ENCODE measurements at regions not wholly inside any gene's neighbourhood (a gene's known extent, or its start where the extent isn't known, plus 50 kb on each side); places are given as distances from the start of the nearest gene placed in this dataset.

DNA sequence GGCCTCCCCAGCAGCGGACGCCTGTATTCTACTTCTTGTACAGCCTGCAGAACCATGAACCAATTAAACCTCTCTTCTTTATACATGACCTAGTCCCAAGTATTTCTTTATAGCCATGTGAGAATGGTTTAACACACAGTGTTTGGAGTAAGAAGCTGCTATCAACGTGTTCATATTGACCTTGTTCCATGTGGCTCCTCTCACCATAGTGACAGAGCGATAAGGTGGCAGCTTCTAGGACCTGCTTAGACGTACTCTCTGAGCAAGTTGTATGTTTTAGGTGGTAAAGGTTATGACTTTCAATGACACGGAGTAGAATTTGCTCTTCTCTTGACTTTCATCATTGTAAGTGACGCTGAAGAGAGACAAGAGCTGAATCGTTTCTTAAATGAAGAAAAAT lies 157.7 kb upstream of the SLCO3A1 start:
- TF ChIP-seq, protein P1, sequence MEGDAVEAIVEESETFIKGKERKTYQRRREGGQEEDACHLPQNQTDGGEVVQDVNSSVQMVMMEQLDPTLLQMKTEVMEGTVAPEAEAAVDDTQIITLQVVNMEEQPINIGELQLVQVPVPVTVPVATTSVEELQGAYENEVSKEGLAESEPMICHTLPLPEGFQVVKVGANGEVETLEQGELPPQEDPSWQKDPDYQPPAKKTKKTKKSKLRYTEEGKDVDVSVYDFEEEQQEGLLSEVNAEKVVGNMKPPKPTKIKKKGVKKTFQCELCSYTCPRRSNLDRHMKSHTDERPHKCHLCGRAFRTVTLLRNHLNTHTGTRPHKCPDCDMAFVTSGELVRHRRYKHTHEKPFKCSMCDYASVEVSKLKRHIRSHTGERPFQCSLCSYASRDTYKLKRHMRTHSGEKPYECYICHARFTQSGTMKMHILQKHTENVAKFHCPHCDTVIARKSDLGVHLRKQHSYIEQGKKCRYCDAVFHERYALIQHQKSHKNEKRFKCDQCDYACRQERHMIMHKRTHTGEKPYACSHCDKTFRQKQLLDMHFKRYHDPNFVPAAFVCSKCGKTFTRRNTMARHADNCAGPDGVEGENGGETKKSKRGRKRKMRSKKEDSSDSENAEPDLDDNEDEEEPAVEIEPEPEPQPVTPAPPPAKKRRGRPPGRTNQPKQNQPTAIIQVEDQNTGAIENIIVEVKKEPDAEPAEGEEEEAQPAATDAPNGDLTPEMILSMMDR (IDR thresholded peaks at IDR 0.05; ENCODE audit: low read depth, low read length): no peak
- TF ChIP-seq EZH2phosphoT487 (IDR thresholded peaks at IDR 0.05; ENCODE audit: low read depth): no peak

Data from OCI-LY3 (cell line).